HepG2 (cell line): ENCODE measurements at regions not wholly inside any gene's neighbourhood (a gene's known extent, or its start where the extent isn't known, plus 50 kb on each side); places are given as distances from the start of the nearest gene placed in this dataset.
A peak's percentile ranks its signal among the peaks of the same experiment; 100 is the strongest.

Experiments
- ATAC-seq: fragments of 200-7000 bp; cut with Tn5 transposase; 3 replicates; pipeline ENCODE4 v1.9.1; 2020; ENCODE audit warnings: mild to moderate bottlenecking, moderate library complexity
- BruUV-seq: library from RNA; stranded (reverse); fragments of 400-500 nt; replicated peaks from 2 replicates; lab custom pipeline; 2021; lab: Mats Ljungman, UMichigan
- CTCF ChIA-PET: fragments of 300-600 bp; formaldehyde crosslinking; extraction: SDS; loops from one replicate; lab custom pipeline; 2021; ENCODE audit warnings: low total read pairs, inconsistent platforms, low intra/inter-chr PET ratio; lab: Yijun Ruan, JAX
- POLR2A ChIA-PET: fragments of 350-600 bp; sonication (Branson Sonifier 250); formaldehyde crosslinking; loops from one replicate; lab custom pipeline; 2020; ENCODE audit warnings: antibody characterized with exemption, inconsistent platforms; lab: Yijun Ruan, JAX
- DNase-seq: peaks from one replicate; pipeline ENCODE4 v3.0.0-alpha.2; 2015; ENCODE audit warnings: low spot score
- FAIRE-seq: peaks from 3 replicates; lab custom pipeline; 2011; peaks lifted over from hg19 to GRCh38; lab: Jason Lieb, UNC
- H2AFZ ChIP-seq: one replicate; pipeline ENCODE4 v1.6.1; 2011; ENCODE audit warnings: low read length, inconsistent platforms
- H3K27ac ChIP-seq: fragments of 300-600 bp; 3 replicates; pipeline ENCODE4 v1.8.0; 2011; ENCODE audit warnings: mixed run types, mild to moderate bottlenecking, mixed read lengths, low read length, inconsistent platforms; ENCODE audit not compliant: insufficient read depth; ENCODE audit errors: extremely low read length
- H3K27me3 ChIP-seq, 2 experiments: fragments of 200-600 bp in 1 of 2; 2 replicates in 1 of 2; 3 replicates in 1 of 2; pipeline versions ENCODE4 v1.6.0 to v1.8.0; 2011; ENCODE audit warnings: low read length in 2 of 2, mild to moderate bottlenecking in 2 of 2, moderate library complexity in 2 of 2, inconsistent platforms in 1 of 2; ENCODE audit not compliant: insufficient read depth in 2 of 2, control insufficient read depth in 1 of 2
- H3K36me3 ChIP-seq, 2 experiments: fragments of 200-600 bp in 1 of 2; replicated peaks in 1 of 2; 2 replicates in 1 of 2; 3 replicates in 1 of 2; pipeline versions ENCODE4 v1.5.1 to v1.8.0; 2011; ENCODE audit warnings: low read length in 2 of 2, inconsistent platforms in 1 of 2; ENCODE audit not compliant: insufficient read depth in 2 of 2, control insufficient read depth in 1 of 2
- H3K4me1 ChIP-seq: 2 replicates; pipeline ENCODE4 v1.5.1; 2012; ENCODE audit warnings: low read length, inconsistent platforms; ENCODE audit not compliant: insufficient read depth
- H3K4me2 ChIP-seq: 2 replicates; pipeline ENCODE4 v1.6.0; 2011; ENCODE audit warnings: low read depth, low read length, inconsistent platforms
- H3K4me3 ChIP-seq, 3 experiments: fragments of 200-600 bp in 1 of 3; sonication (generic), shearing (Covaris generic) in 1 of 3; replicated peaks in 1 of 3; 2 replicates each; pipeline ENCODE4 v1.5.1; 2011 to 2016; ENCODE audit warnings: low read length in 3 of 3, inconsistent platforms in 2 of 3, low read depth in 2 of 3, mild to moderate bottlenecking in 2 of 3, control low read depth in 1 of 3, mixed read lengths in 1 of 3; ENCODE audit not compliant: insufficient read depth in 1 of 3
- H3K79me2 ChIP-seq: one replicate; pipeline ENCODE4 v1.6.1; 2011; ENCODE audit warnings: low read length, inconsistent platforms; ENCODE audit not compliant: insufficient read depth
- H3K9ac ChIP-seq: 2 replicates; pipeline ENCODE4 v1.6.0; 2011; ENCODE audit warnings: mild to moderate bottlenecking, low read depth, low read length, inconsistent platforms; ENCODE audit not compliant: insufficient read depth
- H3K9me3 ChIP-seq: 2 replicates; pipeline ENCODE4 v1.5.1; 2012; ENCODE audit warnings: mild to moderate bottlenecking, low read length
- H4K20me1 ChIP-seq: 2 replicates; pipeline ENCODE4 v1.6.0; 2011; ENCODE audit warnings: inconsistent platforms, mild to moderate bottlenecking, low read length, moderate library complexity; ENCODE audit not compliant: insufficient read depth
- MAFF ChIP-seq: IDR thresholded peaks from 2 replicates; pipeline ENCODE4 v1.6.1; 2011; ENCODE audit warnings: low read depth, low read length, improper control_type of control experiment
- MAFK ChIP-seq, 2 experiments: IDR thresholded peaks in 1 of 2; conservative IDR thresholded peaks in 1 of 2; 2 replicates each; pipeline ENCODE4 v1.6.1; 2011; ENCODE audit warnings: improper control_type of control experiment in 2 of 2, low read length in 2 of 2
- U2AF1 ChIP-seq: fragments of 200-400 bp; formaldehyde crosslinking; optimal IDR thresholded peaks from 2 replicates; pipeline ENCODE3; 2017; ENCODE audit warnings: mild to moderate bottlenecking, low read depth, low read length
- ZNF432 ChIP-seq: sonication (generic); formaldehyde crosslinking; IDR thresholded peaks from 2 replicates; pipeline ENCODE4 v1.5.0; 2020; ENCODE audit warnings: missing genetic modification reagents, mild to moderate bottlenecking, borderline replicate concordance
- ZNF446 ChIP-seq: sonication (generic); formaldehyde crosslinking; IDR thresholded peaks from 2 replicates; pipeline ENCODE4 v1.5.0; 2020; ENCODE audit warnings: mild to moderate bottlenecking, missing genetic modification reagents
- ZNF460 ChIP-seq: sonication (generic); formaldehyde crosslinking; IDR thresholded peaks from 2 replicates; pipeline ENCODE4 v1.5.1; 2020; ENCODE audit warnings: missing genetic modification reagents, mild to moderate bottlenecking, borderline replicate concordance
- ZNF552 ChIP-seq: sonication (generic); formaldehyde crosslinking; IDR thresholded peaks from 2 replicates; pipeline ENCODE4 v1.9.0; 2022; ENCODE audit warnings: missing genetic modification reagents, mild to moderate bottlenecking, borderline replicate concordance
- WGBS: methylation state at CpG from one replicate; pipeline ENCODE4 v1.1.6; 2017; ENCODE audit warnings: low lambda C conversion rate; 5-methylcytosine and 5-hydroxymethylcytosine counted together
- in situ Hi-C: cut with HindIII; loops from 2 replicates; pipeline ENCODE4 v1.10.0; 2017; ENCODE audit warnings: low pct_unique_long_range_greater_than_20kb; ENCODE audit not compliant: extremely low pct_ligation_motif_present
- intact Hi-C: fragments of 100-400 bp; cut with micrococcal nuclease; formaldehyde crosslinking; loops from one replicate; pipeline ENCODE4 v1.10.0; 2022; ENCODE audit not compliant: unreplicated experiment
- TF ChIP-seq, protein P1 (sequence below): IDR thresholded peaks from 2 replicates; pipeline ENCODE4 v1.6.1; 2016; ENCODE audit warnings: missing compliant biosample characterization, missing genetic modification reagents, borderline replicate concordance
- TF ChIP-seq, protein P2 (sequence below): sonication (generic); formaldehyde crosslinking; IDR thresholded peaks from 2 replicates; pipeline ENCODE4 v1.4.0; 2020; ENCODE audit warnings: missing genetic modification reagents

DNA sequence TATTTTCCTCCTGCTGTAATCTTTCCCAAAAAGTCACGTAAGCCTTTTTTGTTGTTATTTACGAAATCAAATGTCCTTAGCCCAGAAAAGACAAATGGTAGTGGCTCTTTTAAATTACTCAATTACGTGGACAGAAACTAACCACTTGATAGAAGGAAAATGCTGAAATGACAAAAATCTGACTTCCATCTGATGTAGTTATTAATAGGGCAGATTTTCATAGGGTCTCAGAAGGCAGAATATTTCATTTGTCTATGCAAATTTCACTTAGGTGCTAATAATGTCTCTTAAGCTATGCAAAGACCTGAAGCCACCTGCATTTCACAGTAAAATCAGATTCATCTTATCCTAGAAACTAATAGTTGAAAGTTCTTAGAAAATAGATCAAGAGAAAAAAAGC is 295.7 kb downstream of the TMA16 start:
- Histone ChIP-seq H3K9me3 (no peaks in the 10 kb centered on the region), H3K27ac (no peak overlapping the region), H3K79me2 (no peaks in the 10 kb centered on the region), H3K4me3 (no peak overlapping the region), H3K4me1 (no peaks in the 10 kb centered on the region), H3K27me3 (no peaks in the 10 kb centered on the region), H4K20me1 (no peaks in the 10 kb centered on the region), H3K36me3 (no peaks in the 10 kb centered on the region), H2AFZ (no peak overlapping the region), H3K4me2 (no peak overlapping the region), H3K9ac (no peak overlapping the region)
- intact Hi-C loops, result no loop called here
- 4% methylated on average over 3 of the region's 3 CpGs for WGBS
- FAIRE-seq (no peak), ATAC-seq (no peak), DNase-seq (no peak)
- TF ChIP-seq U2AF1 (no peak), ZNF446 (CRISPR knock-in tag) (no peak), MAFF (peak; percentile 92), ZNF552 (CRISPR knock-in tag) (no peak), ZNF460 (no peak), MAFK (conservative IDR thresholded peaks at IDR 0.05 in 1 of 2, IDR thresholded peaks at IDR 0.05 in 1 of 2; ENCODE audit: low read length in 2 of 2) (peak; percentile 88 to 90; a peak in 3 of 4 replicates), ZNF432 (CRISPR knock-in tag) (no peak)
- TF ChIP-seq, protein P1, sequence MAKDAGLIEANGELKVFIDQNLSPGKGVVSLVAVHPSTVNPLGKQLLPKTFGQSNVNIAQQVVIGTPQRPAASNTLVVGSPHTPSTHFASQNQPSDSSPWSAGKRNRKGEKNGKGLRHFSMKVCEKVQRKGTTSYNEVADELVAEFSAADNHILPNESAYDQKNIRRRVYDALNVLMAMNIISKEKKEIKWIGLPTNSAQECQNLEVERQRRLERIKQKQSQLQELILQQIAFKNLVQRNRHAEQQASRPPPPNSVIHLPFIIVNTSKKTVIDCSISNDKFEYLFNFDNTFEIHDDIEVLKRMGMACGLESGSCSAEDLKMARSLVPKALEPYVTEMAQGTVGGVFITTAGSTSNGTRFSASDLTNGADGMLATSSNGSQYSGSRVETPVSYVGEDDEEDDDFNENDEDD (CRISPR knock-in tag), result no peak
- TF ChIP-seq, protein P2, sequence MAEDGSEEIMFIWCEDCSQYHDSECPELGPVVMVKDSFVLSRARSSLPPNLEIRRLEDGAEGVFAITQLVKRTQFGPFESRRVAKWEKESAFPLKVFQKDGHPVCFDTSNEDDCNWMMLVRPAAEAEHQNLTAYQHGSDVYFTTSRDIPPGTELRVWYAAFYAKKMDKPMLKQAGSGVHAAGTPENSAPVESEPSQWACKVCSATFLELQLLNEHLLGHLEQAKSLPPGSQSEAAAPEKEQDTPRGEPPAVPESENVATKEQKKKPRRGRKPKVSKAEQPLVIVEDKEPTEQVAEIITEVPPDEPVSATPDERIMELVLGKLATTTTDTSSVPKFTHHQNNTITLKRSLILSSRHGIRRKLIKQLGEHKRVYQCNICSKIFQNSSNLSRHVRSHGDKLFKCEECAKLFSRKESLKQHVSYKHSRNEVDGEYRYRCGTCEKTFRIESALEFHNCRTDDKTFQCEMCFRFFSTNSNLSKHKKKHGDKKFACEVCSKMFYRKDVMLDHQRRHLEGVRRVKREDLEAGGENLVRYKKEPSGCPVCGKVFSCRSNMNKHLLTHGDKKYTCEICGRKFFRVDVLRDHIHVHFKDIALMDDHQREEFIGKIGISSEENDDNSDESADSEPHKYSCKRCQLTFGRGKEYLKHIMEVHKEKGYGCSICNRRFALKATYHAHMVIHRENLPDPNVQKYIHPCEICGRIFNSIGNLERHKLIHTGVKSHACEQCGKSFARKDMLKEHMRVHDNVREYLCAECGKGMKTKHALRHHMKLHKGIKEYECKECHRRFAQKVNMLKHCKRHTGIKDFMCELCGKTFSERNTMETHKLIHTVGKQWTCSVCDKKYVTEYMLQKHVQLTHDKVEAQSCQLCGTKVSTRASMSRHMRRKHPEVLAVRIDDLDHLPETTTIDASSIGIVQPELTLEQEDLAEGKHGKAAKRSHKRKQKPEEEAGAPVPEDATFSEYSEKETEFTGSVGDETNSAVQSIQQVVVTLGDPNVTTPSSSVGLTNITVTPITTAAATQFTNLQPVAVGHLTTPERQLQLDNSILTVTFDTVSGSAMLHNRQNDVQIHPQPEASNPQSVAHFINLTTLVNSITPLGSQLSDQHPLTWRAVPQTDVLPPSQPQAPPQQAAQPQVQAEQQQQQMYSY (CRISPR knock-in tag), result no peak
- in situ Hi-C loops, result no loop called here
- ChIA-PET CTCF (no interaction called here), POLR2A (no interaction called here)
- BruUV-seq, result no TSS peak
